ENCODE measurements at regions not wholly inside any gene's neighbourhood (a gene's known extent, or its start where the extent isn't known, plus 50 kb on each side); places are given as distances from the start of the nearest gene placed in this dataset.

- no peak for TF ChIP-seq CTCF (IDR thresholded peaks at IDR 0.05)
- no peak for TF ChIP-seq RAD21 (IDR thresholded peaks at IDR 0.05; ENCODE audit: low read length)
- TF ChIP-seq RXRA (IDR thresholded peaks at IDR 0.05; ENCODE audit: borderline replicate concordance, low read depth) = no peak
- TF ChIP-seq USF2 (IDR thresholded peaks at IDR 0.05; ENCODE audit: borderline replicate concordance, low read depth, low read length) = no peak
Observed at GRCh38 chr18:11247381-11247970, 98.1 kb upstream of the PIEZO2 start.
